SK-N-SH (cell line): ENCODE measurements at regions not wholly inside any gene's neighbourhood (a gene's known extent, or its start where the extent isn't known, plus 50 kb on each side); places are given as distances from the start of the nearest gene placed in this dataset.

ENCODE experiments used
- CTCF ChIA-PET: fragments of 300-600, 350-600 bp; formaldehyde crosslinking; extraction: SDS; loops from one replicate; lab custom pipeline; 2021; lab: Yijun Ruan, JAX
- POLR2A ChIA-PET: fragments of 350-600 bp; sonication (Branson Sonifier 250); formaldehyde crosslinking; extraction: SDS; loops from one replicate; lab custom pipeline; 2020; ENCODE audit warnings: antibody characterized with exemption, inconsistent platforms; lab: Yijun Ruan, JAX
- DNase-seq: peaks from one replicate; pipeline ENCODE4 v3.0.0; 2012
- H2AFZ ChIP-seq: fragments of 200-600 bp; sonication (generic); 2 replicates; pipeline ENCODE4 v1.8.1; 2016; ENCODE audit warnings: antibody characterized with exemption, mild to moderate bottlenecking, low read depth
- H3F3A ChIP-seq: fragments of 200-600 bp; sonication (generic); replicated peaks from 2 replicates; pipeline ENCODE3; 2016; ENCODE audit warnings: antibody characterized with exemption, mild to moderate bottlenecking; ENCODE audit not compliant: insufficient read depth
- H3K27ac ChIP-seq, 2 experiments: fragments of 200-500 bp in 1 of 2; fragments of 200-600 bp in 1 of 2; sonication (Bioruptor generic) in 1 of 2; sonication (generic), shearing (Covaris generic) in 1 of 2; 2 replicates each; pipeline versions ENCODE4 v1.5.1 to v1.6.1; 2014 to 2016; ENCODE audit warnings: low read depth in 2 of 2, inconsistent platforms in 1 of 2, low read length in 1 of 2, mild to moderate bottlenecking in 1 of 2, mixed read lengths in 1 of 2
- H3K27me3 ChIP-seq: fragments of 200-600 bp; sonication (generic), shearing (Covaris generic); 2 replicates; pipeline ENCODE4 v1.6.1; 2016; ENCODE audit warnings: mixed run types; ENCODE audit not compliant: insufficient read depth
- H3K36me3 ChIP-seq, 2 experiments: fragments of 200-500 bp in 1 of 2; fragments of 200-600 bp in 1 of 2; sonication (Bioruptor generic) in 1 of 2; sonication (generic) in 1 of 2; replicated peaks in 1 of 2; 2 replicates each; pipeline versions ENCODE3 to v1.5.1; 2014 to 2016; ENCODE audit warnings: low read length in 1 of 2, mild to moderate bottlenecking in 1 of 2; ENCODE audit not compliant: insufficient read depth in 2 of 2, control insufficient read depth in 1 of 2
- H3K4me1 ChIP-seq, 2 experiments: fragments of 200-500 bp in 1 of 2; fragments of 200-600 bp in 1 of 2; sonication (Bioruptor generic) in 1 of 2; sonication (generic), shearing (Covaris generic) in 1 of 2; 2 replicates each; pipeline versions ENCODE4 v1.5.1 to v1.6.1; 2014 to 2016; ENCODE audit warnings: low read depth in 1 of 2, low read length in 1 of 2, mixed run types in 1 of 2; ENCODE audit not compliant: insufficient read depth in 2 of 2, control insufficient read depth in 1 of 2
- H3K4me2 ChIP-seq: fragments of 200-600 bp; sonication (generic), shearing (Covaris generic); 2 replicates; pipeline ENCODE4 v1.6.1; 2017; ENCODE audit warnings: mixed run types
- H3K4me3 ChIP-seq, 2 experiments: fragments of 200-500 bp in 1 of 2; fragments of 200-600 bp in 1 of 2; sonication (Bioruptor generic) in 1 of 2; sonication (generic), shearing (Covaris generic) in 1 of 2; 2 replicates each; pipeline versions ENCODE4 v1.5.1 to v1.8.1; 2014 to 2016; ENCODE audit warnings: low read depth in 2 of 2, inconsistent platforms in 1 of 2, low read length in 1 of 2, mild to moderate bottlenecking in 1 of 2, mixed read lengths in 1 of 2, moderate library complexity in 1 of 2
- H3K79me2 ChIP-seq: fragments of 200-600 bp; sonication (generic); 2 replicates; pipeline ENCODE4 v1.8.1; 2017; ENCODE audit warnings: mild to moderate bottlenecking; ENCODE audit not compliant: insufficient read depth
- H3K9ac ChIP-seq: fragments of 200-600 bp; sonication (generic); 2 replicates; pipeline ENCODE4 v1.6.1; 2017; ENCODE audit warnings: mixed run types
- H3K9me2 ChIP-seq: fragments of 200-600 bp; sonication (generic); 2 replicates; pipeline ENCODE4 v1.6.1; 2017; ENCODE audit warnings: mixed run types
- H3K9me3 ChIP-seq: fragments of 200-600 bp; sonication (generic); 2 replicates; pipeline ENCODE4 v1.6.1; 2017; ENCODE audit warnings: mixed run types, mild to moderate bottlenecking, moderate library complexity
- H4K20me1 ChIP-seq: fragments of 200-600 bp; sonication (generic); 2 replicates; pipeline ENCODE4 v1.6.1; 2017; ENCODE audit warnings: mild to moderate bottlenecking, mixed run types; ENCODE audit not compliant: insufficient read depth
- EP300 ChIP-seq, 2 experiments: IDR thresholded peaks; 2 replicates each; pipeline versions ENCODE4 v1.4.0 to v1.6.1; 2012; ENCODE audit warnings: borderline replicate concordance in 1 of 2, low read depth in 1 of 2, low read length in 1 of 2
- EZH2phosphoT487 ChIP-seq: fragments of 200-600 bp; sonication (generic); IDR thresholded peaks from 2 replicates; pipeline ENCODE4 v1.6.1; 2017; ENCODE audit warnings: low read depth, mixed run types, mild to moderate bottlenecking, antibody characterized with exemption, moderate library complexity, borderline replicate concordance
- FOSL2 ChIP-seq: IDR thresholded peaks from 2 replicates; pipeline ENCODE4 v1.4.0; 2012; ENCODE audit warnings: low read depth, mild to moderate bottlenecking, moderate library complexity, borderline replicate concordance
- FOXJ3 ChIP-seq: sonication (generic); formaldehyde crosslinking; IDR thresholded peaks from 2 replicates; pipeline ENCODE4 v1.5.1; 2020; ENCODE audit warnings: mild to moderate bottlenecking, missing genetic modification reagents
- FOXM1 ChIP-seq: IDR thresholded peaks from 2 replicates; pipeline ENCODE4 v1.4.0; 2012; ENCODE audit warnings: low read depth, mild to moderate bottlenecking
- GATA2 ChIP-seq: sonication (generic); formaldehyde crosslinking; IDR thresholded peaks from 2 replicates; pipeline ENCODE4 v1.5.0; 2020; ENCODE audit warnings: mild to moderate bottlenecking, missing genetic modification reagents
- JUND ChIP-seq: IDR thresholded peaks from 2 replicates; pipeline ENCODE4 v1.4.0; 2012
- MEF2A ChIP-seq: IDR thresholded peaks from 2 replicates; pipeline ENCODE4 v1.4.0; 2012; ENCODE audit warnings: low read depth, borderline replicate concordance
- MXI1 ChIP-seq: IDR thresholded peaks from 2 replicates; pipeline ENCODE4 v1.6.1; 2012; ENCODE audit warnings: mild to moderate bottlenecking, low read depth, low read length, improper control_type of control experiment
- NFIC ChIP-seq: IDR thresholded peaks from 2 replicates; pipeline ENCODE4 v1.4.0; 2012; ENCODE audit warnings: borderline replicate concordance
- RAD21 ChIP-seq: IDR thresholded peaks from 2 replicates; pipeline ENCODE4 v1.6.1; 2012; ENCODE audit warnings: mild to moderate bottlenecking, low read length
- RFX5 ChIP-seq: IDR thresholded peaks from 2 replicates; pipeline ENCODE4 v1.6.1; 2012; ENCODE audit warnings: mild to moderate bottlenecking, improper control_type of control experiment, low read length
- SIN3A ChIP-seq: IDR thresholded peaks from 2 replicates; pipeline ENCODE4 v1.6.1; 2012; ENCODE audit warnings: low read depth, mild to moderate bottlenecking, low read length, moderate library complexity, borderline replicate concordance
- TCF12 ChIP-seq: IDR thresholded peaks from 2 replicates; pipeline ENCODE4 v1.4.0; 2012
- TEAD4 ChIP-seq: IDR thresholded peaks from 2 replicates; pipeline ENCODE4 v1.4.0; 2012; ENCODE audit warnings: mild to moderate bottlenecking, borderline replicate concordance; ENCODE audit not compliant: insufficient read depth
- WGBS: methylation state at CpG from one replicate; pipeline ENCODE4 v1.1.6; 2017; ENCODE audit warnings: low lambda C conversion rate; 5-methylcytosine and 5-hydroxymethylcytosine counted together
- TF ChIP-seq, protein P1 (sequence below): IDR thresholded peaks from 2 replicates; pipeline ENCODE4; 2012
- TF ChIP-seq, protein P2 (sequence below): fragments of 150-350 bp; IDR thresholded peaks from 2 replicates; pipeline ENCODE4 v1.6.1; 2016; ENCODE audit warnings: mild to moderate bottlenecking, low read depth, low read length
- TF ChIP-seq, protein P3 (sequence below): IDR thresholded peaks from 2 replicates; pipeline ENCODE4 v1.4.0; 2012; ENCODE audit warnings: low read depth
- TF ChIP-seq, protein P4 (sequence below): IDR thresholded peaks from 2 replicates; pipeline ENCODE4 v1.6.1; 2012; ENCODE audit warnings: mild to moderate bottlenecking, low read depth, low read length, moderate library complexity

DNA sequence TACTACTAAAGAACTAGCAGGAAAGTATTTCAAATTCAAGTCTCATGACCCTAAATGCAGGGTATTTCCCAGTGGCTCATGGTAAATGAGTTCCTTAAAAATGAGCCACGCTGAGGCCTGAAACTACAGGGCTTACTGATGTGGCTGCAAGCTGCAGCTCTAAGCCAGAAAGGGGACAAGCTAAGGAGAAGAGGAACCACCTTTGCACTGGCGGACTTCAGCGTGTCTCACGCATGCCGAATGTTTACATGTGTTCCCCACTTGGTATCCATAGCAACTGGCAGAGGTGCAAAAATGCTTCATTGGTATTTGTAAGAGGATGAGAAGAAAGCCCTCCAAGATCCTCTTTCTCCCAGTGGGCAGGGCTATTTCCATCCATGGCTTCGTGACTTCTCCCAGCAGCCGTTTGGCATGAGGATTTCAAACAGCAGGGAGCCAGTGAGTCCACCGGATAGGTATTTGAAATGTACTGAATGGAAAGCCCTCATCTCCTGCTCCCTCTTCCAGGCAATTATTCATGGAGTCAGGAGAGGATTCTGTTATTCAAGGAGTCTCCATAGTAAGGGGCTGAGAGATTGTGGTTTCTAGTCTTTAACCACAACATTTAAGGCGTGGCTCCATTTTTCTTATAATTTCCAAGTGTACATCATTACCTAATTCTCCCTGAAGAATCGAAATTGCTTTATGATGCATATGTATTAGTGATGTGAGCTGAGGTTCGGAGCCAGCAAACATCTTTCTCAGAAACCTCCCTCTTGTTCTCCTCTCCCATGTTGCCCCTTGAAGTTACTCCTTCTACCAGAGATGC, 55.3 kb upstream of the CD44 start:
- Histone ChIP-seq H4K20me1 (no peaks in the 10 kb centered on the region), H3K9me2 (no peaks in the 10 kb centered on the region), H3K79me2 (no peaks in the 10 kb centered on the region), H3K4me1 (peaks cover 0 to 19% of the 10 kb centered on the region in 2 experiments; a peak in 2 of 4 replicates), H3K9ac (no peak overlapping the region; the same call in 1 of the 2 replicates), H3K36me3 (no peaks in the 10 kb centered on the region), H3K4me3 (no peak overlapping the region), H3K4me2 (peak overlapping the region; percentile 53; the same call in 1 of the 2 replicates), H3F3A (peaks cover 18% of the 10 kb centered on the region), H2AFZ (no peak overlapping the region; the same call in 1 of the 2 replicates), H3K9me3 (no peaks in the 10 kb centered on the region), H3K27ac (peak overlapping the region in 1 of 2 experiments; percentile 74; a peak in 2 of 4 replicates), H3K27me3 (no peaks in the 10 kb centered on the region)
- TF ChIP-seq, protein P1, sequence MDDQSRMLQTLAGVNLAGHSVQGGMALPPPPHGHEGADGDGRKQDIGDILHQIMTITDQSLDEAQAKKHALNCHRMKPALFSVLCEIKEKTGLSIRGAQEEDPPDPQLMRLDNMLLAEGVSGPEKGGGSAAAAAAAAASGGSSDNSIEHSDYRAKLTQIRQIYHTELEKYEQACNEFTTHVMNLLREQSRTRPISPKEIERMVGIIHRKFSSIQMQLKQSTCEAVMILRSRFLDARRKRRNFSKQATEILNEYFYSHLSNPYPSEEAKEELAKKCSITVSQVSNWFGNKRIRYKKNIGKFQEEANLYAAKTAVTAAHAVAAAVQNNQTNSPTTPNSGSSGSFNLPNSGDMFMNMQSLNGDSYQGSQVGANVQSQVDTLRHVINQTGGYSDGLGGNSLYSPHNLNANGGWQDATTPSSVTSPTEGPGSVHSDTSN, result peak; percentile 54
- TF ChIP-seq RAD21 (no peak), FOXJ3 (no peak), NFIC (0 out of 2 replicates have a peak, but pooled peaks have one; percentile 9), JUND (peak; percentile 20; the same call in 1 of the 2 replicates), EP300 (IDR thresholded peaks at IDR 0.05; ENCODE audit: borderline replicate concordance in 1 of 2, low read depth in 1 of 2, low read length in 1 of 2) (0 out of 4 replicates have a peak, but pooled peaks of 1 of the 2 experiments have one; percentile 25), MXI1 (no peak), FOXM1 (no peak), TCF12 (0 out of 2 replicates have a peak, but pooled peaks have one; percentile 29), SIN3A (no peak), GATA2 (CRISPR knock-in tag) (no peak), FOSL2 (peak; percentile 34; the same call in 1 of the 2 replicates)
- TF ChIP-seq, protein P2, sequence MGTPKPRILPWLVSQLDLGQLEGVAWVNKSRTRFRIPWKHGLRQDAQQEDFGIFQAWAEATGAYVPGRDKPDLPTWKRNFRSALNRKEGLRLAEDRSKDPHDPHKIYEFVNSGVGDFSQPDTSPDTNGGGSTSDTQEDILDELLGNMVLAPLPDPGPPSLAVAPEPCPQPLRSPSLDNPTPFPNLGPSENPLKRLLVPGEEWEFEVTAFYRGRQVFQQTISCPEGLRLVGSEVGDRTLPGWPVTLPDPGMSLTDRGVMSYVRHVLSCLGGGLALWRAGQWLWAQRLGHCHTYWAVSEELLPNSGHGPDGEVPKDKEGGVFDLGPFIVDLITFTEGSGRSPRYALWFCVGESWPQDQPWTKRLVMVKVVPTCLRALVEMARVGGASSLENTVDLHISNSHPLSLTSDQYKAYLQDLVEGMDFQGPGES, result no peak
- TF ChIP-seq, protein P3, sequence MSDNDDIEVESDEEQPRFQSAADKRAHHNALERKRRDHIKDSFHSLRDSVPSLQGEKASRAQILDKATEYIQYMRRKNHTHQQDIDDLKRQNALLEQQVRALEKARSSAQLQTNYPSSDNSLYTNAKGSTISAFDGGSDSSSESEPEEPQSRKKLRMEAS, result peak; percentile 80
- ChIA-PET POLR2A (no interaction called here), CTCF (no interaction called here)
- DNase-seq, result no peak
- WGBS, result 82% methylated on average over 11 of the region's 11 CpGs

DNA sequence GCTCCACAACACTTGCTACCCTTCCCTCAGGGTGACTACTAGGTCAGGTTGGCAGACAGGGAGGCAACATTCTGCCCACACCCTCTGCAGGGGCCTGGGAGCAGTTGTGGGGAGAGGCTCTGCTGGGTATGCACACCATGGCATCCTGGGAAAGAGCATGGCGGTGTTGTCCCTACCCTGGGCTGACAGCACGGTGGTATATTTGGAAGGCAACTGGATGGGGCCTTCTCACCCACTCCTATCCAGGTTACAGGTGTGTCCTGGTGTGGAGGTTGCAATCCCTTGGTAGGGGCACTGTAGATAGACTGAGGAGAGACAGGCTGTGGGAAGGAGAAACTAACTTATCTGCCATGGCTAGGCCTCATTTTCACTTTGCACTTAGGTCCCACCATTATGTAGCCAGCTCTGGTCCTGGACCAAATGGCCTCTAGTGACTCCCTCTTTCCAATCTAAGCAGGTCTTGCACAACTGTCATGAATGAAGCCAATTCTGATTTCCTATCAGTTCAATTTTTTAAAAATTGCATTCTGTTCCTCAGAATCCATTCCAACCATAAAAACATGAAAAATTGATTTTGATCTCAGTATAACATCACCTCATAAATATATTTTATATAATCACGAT, 54.0 kb upstream of the CD44 start:
- Histone ChIP-seq H3K4me1 (peaks cover 0 to 19% of the 10 kb centered on the region in 2 experiments; a peak in 2 of 4 replicates), H3K4me2 (no peak overlapping the region), H3K9ac (no peak overlapping the region), H3F3A (peaks cover 18% of the 10 kb centered on the region), H3K79me2 (no peaks in the 10 kb centered on the region), H3K9me2 (no peaks in the 10 kb centered on the region), H2AFZ (no peak overlapping the region), H3K27me3 (no peaks in the 10 kb centered on the region), H3K9me3 (no peaks in the 10 kb centered on the region), H3K27ac (no peak overlapping the region), H3K36me3 (no peaks in the 10 kb centered on the region), H3K4me3 (no peak overlapping the region), H4K20me1 (no peaks in the 10 kb centered on the region)
- WGBS, result 96% methylated on average over 3 of the region's 3 CpGs
- ChIA-PET CTCF (no interaction called here), POLR2A (no interaction called here)
- no peak for DNase-seq
- TF ChIP-seq RAD21, result no peak
- TF ChIP-seq RFX5, result no peak
- TF ChIP-seq TEAD4, result no peak
- TF ChIP-seq, protein P1, result no peak
- TF ChIP-seq EZH2phosphoT487, result no peak
- no peak for TF ChIP-seq MEF2A
- TF ChIP-seq, protein P4, sequence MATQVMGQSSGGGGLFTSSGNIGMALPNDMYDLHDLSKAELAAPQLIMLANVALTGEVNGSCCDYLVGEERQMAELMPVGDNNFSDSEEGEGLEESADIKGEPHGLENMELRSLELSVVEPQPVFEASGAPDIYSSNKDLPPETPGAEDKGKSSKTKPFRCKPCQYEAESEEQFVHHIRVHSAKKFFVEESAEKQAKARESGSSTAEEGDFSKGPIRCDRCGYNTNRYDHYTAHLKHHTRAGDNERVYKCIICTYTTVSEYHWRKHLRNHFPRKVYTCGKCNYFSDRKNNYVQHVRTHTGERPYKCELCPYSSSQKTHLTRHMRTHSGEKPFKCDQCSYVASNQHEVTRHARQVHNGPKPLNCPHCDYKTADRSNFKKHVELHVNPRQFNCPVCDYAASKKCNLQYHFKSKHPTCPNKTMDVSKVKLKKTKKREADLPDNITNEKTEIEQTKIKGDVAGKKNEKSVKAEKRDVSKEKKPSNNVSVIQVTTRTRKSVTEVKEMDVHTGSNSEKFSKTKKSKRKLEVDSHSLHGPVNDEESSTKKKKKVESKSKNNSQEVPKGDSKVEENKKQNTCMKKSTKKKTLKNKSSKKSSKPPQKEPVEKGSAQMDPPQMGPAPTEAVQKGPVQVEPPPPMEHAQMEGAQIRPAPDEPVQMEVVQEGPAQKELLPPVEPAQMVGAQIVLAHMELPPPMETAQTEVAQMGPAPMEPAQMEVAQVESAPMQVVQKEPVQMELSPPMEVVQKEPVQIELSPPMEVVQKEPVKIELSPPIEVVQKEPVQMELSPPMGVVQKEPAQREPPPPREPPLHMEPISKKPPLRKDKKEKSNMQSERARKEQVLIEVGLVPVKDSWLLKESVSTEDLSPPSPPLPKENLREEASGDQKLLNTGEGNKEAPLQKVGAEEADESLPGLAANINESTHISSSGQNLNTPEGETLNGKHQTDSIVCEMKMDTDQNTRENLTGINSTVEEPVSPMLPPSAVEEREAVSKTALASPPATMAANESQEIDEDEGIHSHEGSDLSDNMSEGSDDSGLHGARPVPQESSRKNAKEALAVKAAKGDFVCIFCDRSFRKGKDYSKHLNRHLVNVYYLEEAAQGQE, result no peak
